ENCODE measurements at regions not wholly inside any gene's neighbourhood (a gene's known extent, or its start where the extent isn't known, plus 50 kb on each side); places are given as distances from the start of the nearest gene placed in this dataset.

GRCh38 chr9:106277966-106278365, 583.6 kb downstream of the TMEM38B start:
- TF ChIP-seq PATZ1 (CRISPR knock-in tag; IDR thresholded peaks at IDR 0.05; ENCODE audit: borderline replicate concordance) (no peak), SNAI2 (CRISPR knock-in tag; IDR thresholded peaks at IDR 0.05) (no peak), ESRRG (CRISPR knock-in tag; IDR thresholded peaks at IDR 0.05) (no peak), BACH2 (CRISPR knock-in tag; IDR thresholded peaks at IDR 0.05; ENCODE audit: borderline replicate concordance) (no peak), GLIS3 (CRISPR knock-in tag; IDR thresholded peaks at IDR 0.05) (no peak), CSRNP3 (CRISPR knock-in tag; IDR thresholded peaks at IDR 0.05) (no peak), ZNF70 (CRISPR knock-in tag; IDR thresholded peaks at IDR 0.05) (no peak), ZFP30 (CRISPR knock-in tag; IDR thresholded peaks at IDR 0.05) (no peak), CREB5 (CRISPR knock-in tag; IDR thresholded peaks at IDR 0.05; ENCODE audit: low read depth) (no peak)
